GM19324 (cell line): ENCODE measurements at regions not wholly inside any gene's neighbourhood (a gene's known extent, or its start where the extent isn't known, plus 50 kb on each side); places are given as distances from the start of the nearest gene placed in this dataset.
"Not testable (repeated sequence)": the region's sequence is repeated elsewhere in the genome, so short reads cannot be mapped to it uniquely, and the experiment has no call there.

Experiments used
- ATAC-seq: cut with Tn5 transposase; IDR thresholded peaks from one replicate; pipeline ENCODE4 v1.9.1; 2021; ENCODE audit warnings: mild to moderate bottlenecking, moderate library complexity; ENCODE audit not compliant: unreplicated experiment, low FRiP score

GRCh38 chr14:105704492-105704891 is 178.1 kb downstream of the TMEM121 start:
- ATAC-seq, result not testable (repeated sequence)

- ATAC-seq, result not testable (repeated sequence)
Observed at GRCh38 chr14:105705512-105705861, 179.1 kb downstream of the TMEM121 start.

- peak; percentile 35 for ATAC-seq
Observed at GRCh38 chr14:105705862-105706700, 179.7 kb downstream of the TMEM121 start.

- not testable (repeated sequence) for ATAC-seq
Observed at GRCh38 chr14:105706701-105707019, 180.3 kb downstream of the TMEM121 start.

GRCh38 chr14:105707099-105707498 is 180.7 kb downstream of the TMEM121 start:
- ATAC-seq, result not testable (repeated sequence)

- ATAC-seq, result not testable (repeated sequence)
Observed at GRCh38 chr14:105707723-105708151, 181.4 kb downstream of the TMEM121 start.

- not testable (repeated sequence) for ATAC-seq
Observed at GRCh38 chr14:105708251-105709134, 182.1 kb downstream of the TMEM121 start.

- ATAC-seq, result no peak
Observed at GRCh38 chr14:105709281-105710118, 183.1 kb downstream of the TMEM121 start.

GRCh38 chr14:105710119-105711043 is 184.0 kb downstream of the TMEM121 start:
- ATAC-seq, result no peak

- ATAC-seq, result no peak
Observed at GRCh38 chr14:105711044-105711620, 184.7 kb downstream of the TMEM121 start.

GRCh38 chr14:105711841-105712460 is 185.6 kb downstream of the TMEM121 start:
- no peak for ATAC-seq

- not testable (repeated sequence) for ATAC-seq
Observed at GRCh38 chr14:105712670-105713069, 186.3 kb downstream of the TMEM121 start.

GRCh38 chr14:105713160-105713559 is 186.8 kb downstream of the TMEM121 start:
- ATAC-seq, result not testable (repeated sequence)

- not testable (repeated sequence) for ATAC-seq
Observed at GRCh38 chr14:105713836-105714235, 187.5 kb downstream of the TMEM121 start.

GRCh38 chr14:105718787-105719186 is 192.4 kb downstream of the TMEM121 start:
- not testable (repeated sequence) for ATAC-seq

GRCh38 chr14:105720106-105720505 is 193.7 kb downstream of the TMEM121 start:
- ATAC-seq, result not testable (repeated sequence)

GRCh38 chr14:105720852-105721601 is 194.6 kb downstream of the TMEM121 start:
- not testable (repeated sequence) for ATAC-seq

- not testable (repeated sequence) for ATAC-seq
Observed at GRCh38 chr14:105721602-105721970, 195.2 kb downstream of the TMEM121 start.
